Astrocyte (in vitro differentiated cells and primary cell): ENCODE measurements at regions not wholly inside any gene's neighbourhood (a gene's known extent, or its start where the extent isn't known, plus 50 kb on each side); places are given as distances from the start of the nearest gene placed in this dataset.

Experiments
- DNase-seq: peaks from one replicate; pipeline ENCODE4 v3.0.0-alpha.2; 2010; ENCODE audit warnings: low read depth
- FAIRE-seq: peaks from 2 replicates; lab custom pipeline; 2011; peaks lifted over from hg19 to GRCh38; lab: Jason Lieb, UNC
- H2AFZ ChIP-seq: 2 replicates; pipeline ENCODE4 v1.6.0; 2012; ENCODE audit warnings: low read depth, low read length, inconsistent platforms
- H3K27ac ChIP-seq: 2 replicates; pipeline ENCODE4 v1.5.1; 2011; ENCODE audit warnings: low read depth, low read length, inconsistent platforms
- H3K27me3 ChIP-seq: 2 replicates; pipeline ENCODE4 v1.6.0; 2011; ENCODE audit warnings: low read length, inconsistent platforms; ENCODE audit not compliant: insufficient read depth
- H3K36me3 ChIP-seq: 2 replicates; pipeline ENCODE4 v1.5.1; 2011; ENCODE audit warnings: low read length, inconsistent platforms; ENCODE audit not compliant: insufficient read depth
- H3K4me1 ChIP-seq: 2 replicates; pipeline ENCODE4 v1.5.1; 2011; ENCODE audit warnings: low read length, inconsistent platforms; ENCODE audit not compliant: insufficient read depth
- H3K4me2 ChIP-seq: 2 replicates; pipeline ENCODE4 v1.6.0; 2012; ENCODE audit warnings: low read length, inconsistent platforms
- H3K4me3 ChIP-seq: 2 replicates; pipeline ENCODE4 v1.5.1; 2011; ENCODE audit warnings: low read depth, mild to moderate bottlenecking, low read length, inconsistent platforms; ENCODE audit not compliant: insufficient read depth
- H3K79me2 ChIP-seq: 2 replicates; pipeline ENCODE4 v1.6.0; 2012; ENCODE audit warnings: mild to moderate bottlenecking, low read length, inconsistent platforms; ENCODE audit not compliant: insufficient read depth
- H3K9ac ChIP-seq: 2 replicates; pipeline ENCODE4 v1.6.0; 2012; ENCODE audit warnings: mild to moderate bottlenecking, low read length, inconsistent platforms
- H3K9me3 ChIP-seq: 2 replicates; pipeline ENCODE4 v1.5.1; 2012; ENCODE audit warnings: low read depth, mild to moderate bottlenecking, low read length, inconsistent platforms; ENCODE audit not compliant: insufficient read depth
- H4K20me1 ChIP-seq: 2 replicates; pipeline ENCODE4 v1.6.0; 2012; ENCODE audit warnings: low read length, inconsistent platforms; ENCODE audit not compliant: insufficient read depth
- H3K27ac Mint-ChIP-seq: one replicate; pipeline ENCODE4 v1.8.0; 2021; ENCODE audit warnings: mild to moderate bottlenecking, mixed read lengths; ENCODE audit not compliant: unreplicated experiment
- H3K27me3 Mint-ChIP-seq: one replicate; pipeline ENCODE4 v1.8.0; 2021; ENCODE audit warnings: low read depth, mixed read lengths; ENCODE audit not compliant: unreplicated experiment
- H3K36me3 Mint-ChIP-seq: one replicate; pipeline ENCODE4 v1.8.0; 2021; ENCODE audit warnings: low read depth, mixed read lengths; ENCODE audit not compliant: unreplicated experiment
- H3K4me1 Mint-ChIP-seq: one replicate; pipeline ENCODE4 v1.8.0; 2021; ENCODE audit warnings: low read depth, mixed read lengths; ENCODE audit not compliant: unreplicated experiment
- H3K4me3 Mint-ChIP-seq: one replicate; pipeline ENCODE4 v1.8.0; 2021; ENCODE audit warnings: mild to moderate bottlenecking, moderate library complexity, mixed read lengths; ENCODE audit not compliant: unreplicated experiment
- H3K9me3 Mint-ChIP-seq: one replicate; pipeline ENCODE4 v1.8.0; 2021; ENCODE audit warnings: mild to moderate bottlenecking, mixed read lengths; ENCODE audit not compliant: unreplicated experiment
- CTCF ChIP-seq: IDR thresholded peaks from 2 replicates; pipeline ENCODE4 v1.5.1; 2011; ENCODE audit warnings: low read depth, mild to moderate bottlenecking, inconsistent platforms, low read length, moderate library complexity; ENCODE audit not compliant: insufficient read depth
- EZH2 ChIP-seq: IDR thresholded peaks from 2 replicates; pipeline ENCODE4 v1.6.1; 2012; ENCODE audit warnings: mild to moderate bottlenecking, low read length, inconsistent platforms; ENCODE audit not compliant: insufficient read depth

DNA sequence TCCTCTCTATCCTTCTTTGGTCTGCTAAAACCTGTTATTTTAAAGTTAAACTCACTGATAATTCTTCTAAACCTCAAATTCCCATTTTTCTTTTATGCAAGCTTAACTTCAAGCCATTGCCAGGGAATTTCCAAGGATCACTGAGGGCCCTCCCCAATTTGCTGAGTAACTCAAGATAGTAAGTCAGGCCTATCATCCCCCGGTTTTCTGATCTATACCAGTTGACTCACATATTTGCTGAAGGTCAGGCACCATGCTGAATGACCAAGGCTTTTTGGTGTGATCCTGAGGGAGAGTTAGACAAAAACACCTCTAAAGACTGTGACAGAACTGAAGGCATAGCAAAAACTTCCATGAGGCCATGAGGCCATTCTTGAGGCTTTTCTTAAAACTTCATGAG is 1301.9 kb downstream of the PCDH7 start:
- no peak overlapping the region for H3K4me2 ChIP-seq
- H3K27ac Mint-ChIP-seq: no peak overlapping the region

DNA sequence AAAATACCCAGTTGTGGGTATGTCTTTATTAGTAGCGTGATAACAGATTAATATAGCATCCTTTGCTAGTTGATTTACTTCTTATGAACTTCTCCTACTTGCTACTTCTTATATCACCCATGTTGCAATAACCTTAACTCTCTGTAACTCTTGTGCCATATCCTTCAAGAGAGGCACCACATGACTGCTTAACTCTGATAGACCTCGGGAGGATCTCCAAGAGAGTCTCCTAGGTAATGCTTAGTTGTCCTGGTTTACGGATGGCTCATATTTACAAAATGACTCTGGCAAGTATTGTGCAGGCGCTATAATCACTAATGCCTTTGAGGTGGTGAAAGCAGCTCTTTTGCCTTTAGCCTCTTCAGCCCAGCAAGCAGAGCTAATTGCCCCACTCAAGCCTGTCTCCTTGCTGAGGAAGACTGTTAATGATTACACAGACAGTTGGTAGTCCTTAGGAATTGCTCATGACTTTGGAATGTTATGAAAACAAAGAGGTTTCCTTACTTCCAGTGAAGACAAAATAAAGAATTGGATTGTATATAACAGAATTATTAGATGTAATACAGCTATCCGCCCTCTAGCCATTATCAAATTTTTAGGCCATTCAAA is 1305.8 kb downstream of the PCDH7 start:
- FAIRE-seq: no peak
- TF ChIP-seq EZH2: no peak
- DNase-seq: peak; percentile 45

More for the DNA sequence above, 1301.9 kb downstream of the PCDH7 start:
- no peak for TF ChIP-seq CTCF
- no peak for TF ChIP-seq EZH2
- no peaks in the 10 kb centered on the region for H3K27me3 Mint-ChIP-seq
- Histone ChIP-seq H3K79me2 (no peaks in the 10 kb centered on the region), H3K4me3 (no peak overlapping the region), H3K36me3 (no peaks in the 10 kb centered on the region), H4K20me1 (no peaks in the 10 kb centered on the region), H3K27ac (no peak overlapping the region), H3K27me3 (no peaks in the 10 kb centered on the region), H3K9me3 (no peaks in the 10 kb centered on the region), H3K9ac (no peak overlapping the region), H2AFZ (no peak overlapping the region), H3K4me1 (no peaks in the 10 kb centered on the region)
- DNase-seq (peak; percentile 54), FAIRE-seq (no peak)
- H3K36me3 Mint-ChIP-seq: no peaks in the 10 kb centered on the region
- peaks cover 21% of the 10 kb centered on the region for H3K4me1 Mint-ChIP-seq
- no peaks in the 10 kb centered on the region for H3K9me3 Mint-ChIP-seq
- no peak overlapping the region for H3K4me3 Mint-ChIP-seq

DNA sequence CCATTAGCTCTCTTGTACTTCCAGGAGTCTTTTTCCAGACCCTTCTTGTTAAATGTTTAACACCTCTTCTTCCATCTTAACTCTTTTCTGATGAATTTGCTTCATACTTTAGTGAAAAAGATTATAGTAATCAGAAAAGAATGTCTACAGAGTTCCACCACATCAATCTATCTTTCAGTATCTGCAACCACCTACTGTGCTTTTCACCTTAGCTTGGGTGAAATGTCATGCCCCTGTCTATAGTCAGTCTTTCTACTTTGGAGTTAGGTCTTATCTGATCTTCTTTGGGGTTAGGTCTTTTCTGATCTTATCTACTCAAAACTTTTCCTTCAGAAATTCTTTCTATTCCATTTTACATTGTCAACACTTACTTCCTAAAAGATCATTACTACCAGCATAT is 1310.2 kb downstream of the PCDH7 start:
- H3K36me3 Mint-ChIP-seq: no peaks in the 10 kb centered on the region
- no peak for FAIRE-seq
- DNase-seq: no peak
- no peak for TF ChIP-seq CTCF
- TF ChIP-seq EZH2: no peak
- H4K20me1 ChIP-seq: no peaks in the 10 kb centered on the region
- H3K4me2 ChIP-seq: no peak overlapping the region
- no peaks in the 10 kb centered on the region for H3K79me2 ChIP-seq
- no peaks in the 10 kb centered on the region for H3K27me3 Mint-ChIP-seq
- peaks cover 23% of the 10 kb centered on the region for H3K4me1 Mint-ChIP-seq
- H3K9ac ChIP-seq: no peak overlapping the region
- no peaks in the 10 kb centered on the region for H3K27me3 ChIP-seq
- no peak overlapping the region for H3K27ac Mint-ChIP-seq
- no peaks in the 10 kb centered on the region for H3K4me1 ChIP-seq
- no peaks in the 10 kb centered on the region for H3K9me3 Mint-ChIP-seq
- no peak overlapping the region for H3K27ac ChIP-seq
- no peaks in the 10 kb centered on the region for H3K36me3 ChIP-seq
- H3K9me3 ChIP-seq: no peaks in the 10 kb centered on the region
- no peak overlapping the region for H3K4me3 ChIP-seq
- no peak overlapping the region for H3K4me3 Mint-ChIP-seq
- no peak overlapping the region for H2AFZ ChIP-seq

More for the DNA sequence above, 1305.8 kb downstream of the PCDH7 start:
- no peak overlapping the region for H3K4me3 Mint-ChIP-seq
- Histone ChIP-seq H3K79me2 (no peaks in the 10 kb centered on the region), H3K4me1 (no peaks in the 10 kb centered on the region), H3K9me3 (no peaks in the 10 kb centered on the region), H3K9ac (no peak overlapping the region), H3K4me3 (no peak overlapping the region), H3K27ac (no peak overlapping the region), H3K27me3 (no peaks in the 10 kb centered on the region), H2AFZ (no peak overlapping the region), H3K36me3 (no peaks in the 10 kb centered on the region), H3K4me2 (peak overlapping the region; percentile 3), H4K20me1 (no peaks in the 10 kb centered on the region)
- peak overlapping the region; percentile 83 for H3K27ac Mint-ChIP-seq
- no peaks in the 10 kb centered on the region for H3K9me3 Mint-ChIP-seq
- peaks cover 32% of the 10 kb centered on the region for H3K4me1 Mint-ChIP-seq
- H3K36me3 Mint-ChIP-seq: no peaks in the 10 kb centered on the region
- H3K27me3 Mint-ChIP-seq: no peaks in the 10 kb centered on the region
